ENCODE measurements at regions not wholly inside any gene's neighbourhood (a gene's known extent, or its start where the extent isn't known, plus 50 kb on each side); places are given as distances from the start of the nearest gene placed in this dataset.
"Not testable (repeated sequence)": the region's sequence is repeated elsewhere in the genome, so short reads cannot be mapped to it uniquely, and the experiment has no call there.

GRCh38 chr17:77618731-77619130 lies 339.8 kb upstream of the TNRC6C start:
- DNase-seq (ENCODE audit: low read depth, low spot score): no peak

DNA sequence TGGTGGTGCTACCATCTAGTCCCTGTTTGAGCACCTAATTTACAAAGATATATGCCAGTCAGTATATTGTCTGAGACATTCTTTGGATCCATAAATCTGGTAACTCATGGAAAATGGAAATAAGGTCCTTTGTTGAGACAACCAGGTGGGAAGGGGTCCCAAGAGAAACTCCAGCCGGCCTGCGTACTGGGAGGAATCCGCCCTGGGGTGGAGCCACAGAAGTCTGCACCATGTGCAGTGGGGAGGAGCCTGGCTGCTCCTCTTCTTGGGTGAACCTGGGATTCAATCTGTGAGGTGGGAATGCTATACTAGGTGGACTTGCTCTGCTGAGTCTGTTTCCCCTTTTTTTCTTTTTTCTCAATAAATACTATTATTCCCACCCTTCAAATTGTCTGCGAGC lies 339.2 kb upstream of the TNRC6C start:
- no peak for DNase-seq (ENCODE audit: low read depth, low spot score)

DNA sequence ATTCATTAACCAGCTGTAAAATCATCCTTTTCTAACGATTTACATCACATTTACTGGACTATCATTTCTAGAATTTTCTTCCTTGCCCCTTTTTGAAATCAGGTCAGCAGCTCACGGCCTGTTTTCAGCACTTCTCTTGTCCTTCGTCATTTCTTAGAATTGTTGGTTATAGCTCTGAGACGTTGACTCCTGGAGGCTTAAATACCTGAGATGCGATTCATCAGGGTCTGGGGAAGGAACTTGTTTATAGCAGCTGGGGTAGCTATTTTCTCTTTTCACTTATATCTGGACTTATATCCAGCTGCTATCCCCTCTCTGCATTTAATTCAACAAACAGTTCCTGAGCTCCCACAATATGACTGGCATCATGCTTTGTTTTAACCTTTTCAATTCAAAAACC lies 338.7 kb upstream of the TNRC6C start:
- no peak for DNase-seq (ENCODE audit: low read depth, low spot score)

DNA sequence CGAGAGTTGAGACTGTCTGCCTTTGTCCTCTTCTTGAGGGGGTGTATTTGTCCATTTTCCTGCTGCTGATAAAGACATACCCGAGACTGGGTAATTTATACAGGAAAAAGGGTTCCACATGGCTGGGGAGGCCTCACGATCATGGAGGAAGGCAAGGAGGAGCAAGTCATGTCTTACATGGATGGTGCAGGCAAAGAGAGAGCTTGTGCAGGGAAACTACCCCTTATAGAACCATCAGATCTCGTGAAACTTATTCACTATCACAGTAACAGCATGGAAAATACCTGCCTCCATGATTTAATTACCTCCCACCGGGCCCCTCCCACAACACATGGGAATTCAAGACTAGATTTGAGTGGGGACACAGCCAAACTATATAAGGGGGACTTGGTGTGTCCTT lies 338.2 kb upstream of the TNRC6C start:
- no peak for DNase-seq (ENCODE audit: low read depth, low spot score)

DNA sequence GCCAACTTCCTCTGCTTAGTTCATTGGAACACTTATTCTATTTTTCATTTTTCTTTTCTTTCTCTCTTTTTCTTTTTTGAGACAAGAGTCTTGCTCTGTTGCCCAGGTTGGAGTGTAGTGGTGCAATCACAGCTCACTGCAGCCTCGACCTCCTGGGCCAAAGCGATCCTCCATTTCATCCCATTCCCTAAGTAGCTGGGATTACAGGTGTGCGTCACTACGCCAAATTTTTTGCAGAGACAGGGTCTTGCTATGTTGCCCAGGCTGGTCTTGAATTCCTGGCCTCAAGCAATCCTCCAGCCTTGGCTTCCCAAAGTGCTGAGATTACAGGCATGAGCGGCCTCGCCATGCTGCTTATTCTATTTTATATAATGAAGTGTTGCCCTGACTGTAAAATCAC lies 336.4 kb upstream of the TNRC6C start:
- DNase-seq (ENCODE audit: low read depth, low spot score): not testable (repeated sequence)

GRCh38 chr17:77622647-77623046 lies 335.9 kb upstream of the TNRC6C start:
- DNase-seq (ENCODE audit: low read depth, low spot score): no peak

DNA sequence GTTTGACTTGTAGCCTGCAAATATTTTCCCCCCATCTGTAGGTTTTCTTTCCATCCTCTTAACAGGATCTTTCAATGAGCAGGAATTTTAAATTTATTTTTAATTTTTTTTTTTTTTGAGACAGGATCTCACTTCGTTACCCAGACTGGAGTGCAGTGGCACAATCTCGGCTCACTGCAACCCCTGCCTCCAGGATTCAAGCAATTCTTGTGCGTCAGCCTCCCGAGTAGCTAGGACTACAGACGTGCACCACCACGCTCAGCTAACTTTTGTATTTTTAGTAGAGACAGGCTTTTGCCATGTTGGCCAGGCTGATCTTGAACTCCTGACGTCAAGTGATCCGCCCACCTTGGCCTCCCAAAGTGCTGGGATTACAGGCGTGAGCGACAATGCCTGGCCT lies 335.2 kb upstream of the TNRC6C start:
- DNase-seq (ENCODE audit: low read depth, low spot score): not testable (repeated sequence)

DNA sequence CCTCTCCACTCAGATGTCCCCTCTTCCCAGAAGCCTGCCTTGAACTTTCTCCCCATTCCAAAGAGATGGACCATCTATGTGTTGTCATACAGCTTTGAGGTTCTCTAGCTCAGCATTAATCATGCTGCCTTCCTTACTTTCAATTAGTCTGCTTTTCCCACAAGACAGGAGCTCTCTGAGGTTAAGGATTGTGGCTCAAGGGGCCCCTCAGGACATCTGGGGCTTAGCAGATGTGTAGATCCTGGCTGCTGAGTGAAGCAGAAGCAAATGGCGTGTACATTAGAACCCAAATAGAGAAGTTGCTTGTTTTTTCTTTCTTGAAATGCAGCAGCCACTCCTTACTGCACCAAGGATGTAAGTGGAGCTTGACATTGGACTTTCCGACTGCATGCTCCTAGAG lies 330.5 kb upstream of the TNRC6C start:
- DNase-seq (ENCODE audit: low read depth, low spot score): no peak

DNA sequence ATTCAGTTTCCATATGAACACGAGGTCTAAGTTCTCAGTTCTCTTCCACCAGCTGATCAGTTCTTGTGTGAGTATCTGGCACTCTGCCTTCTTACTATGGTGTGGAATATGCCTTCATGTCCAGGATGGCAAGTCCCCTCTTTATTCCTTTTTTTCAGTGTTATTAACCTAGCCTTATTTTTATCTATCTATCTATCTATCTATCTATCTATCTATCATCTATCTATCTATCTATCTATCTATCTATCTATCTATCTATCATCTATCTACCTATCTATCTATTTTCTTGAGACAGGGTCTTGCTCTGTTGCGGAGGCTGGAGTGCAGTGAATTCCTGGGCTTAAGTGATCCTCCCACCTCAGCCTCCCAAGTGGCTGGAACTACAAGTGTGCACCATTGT lies 329.2 kb upstream of the TNRC6C start:
- not testable (repeated sequence) for DNase-seq (ENCODE audit: low read depth, low spot score)

GRCh38 chr17:77631307-77631706 lies 327.2 kb upstream of the TNRC6C start:
- DNase-seq (ENCODE audit: low read depth, low spot score): no peak

DNA sequence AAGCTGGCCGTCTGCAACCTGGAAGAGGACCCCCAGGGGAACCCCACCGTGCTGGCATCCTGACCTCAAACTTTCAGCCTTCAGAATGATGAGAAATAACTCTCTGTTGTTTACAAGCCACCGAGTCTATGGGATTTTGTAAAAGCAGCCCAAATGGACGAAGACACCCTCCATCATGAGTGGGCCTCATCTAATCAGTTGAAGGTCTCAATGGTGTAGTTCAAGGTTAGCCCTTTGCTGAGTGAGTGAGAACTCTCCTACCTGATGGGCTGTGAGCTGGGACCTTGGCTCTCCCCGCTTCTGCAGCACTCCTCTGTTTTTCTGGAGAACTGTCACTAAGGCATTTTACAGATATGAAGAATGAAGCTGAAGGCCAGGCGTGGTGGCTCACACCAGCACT lies 325.9 kb upstream of the TNRC6C start:
- DNase-seq (ENCODE audit: low read depth, low spot score): no peak

- no peak for DNase-seq (ENCODE audit: low read depth, low spot score)
Observed at GRCh38 chr17:77634710-77635109, 323.8 kb upstream of the TNRC6C start.

- no peak for DNase-seq (ENCODE audit: low read depth, low spot score)
Observed at GRCh38 chr17:77635176-77635575, 323.3 kb upstream of the TNRC6C start.

GRCh38 chr17:77635785-77636184 lies 322.7 kb upstream of the TNRC6C start:
- DNase-seq (ENCODE audit: low read depth, low spot score): not testable (repeated sequence)

DNA sequence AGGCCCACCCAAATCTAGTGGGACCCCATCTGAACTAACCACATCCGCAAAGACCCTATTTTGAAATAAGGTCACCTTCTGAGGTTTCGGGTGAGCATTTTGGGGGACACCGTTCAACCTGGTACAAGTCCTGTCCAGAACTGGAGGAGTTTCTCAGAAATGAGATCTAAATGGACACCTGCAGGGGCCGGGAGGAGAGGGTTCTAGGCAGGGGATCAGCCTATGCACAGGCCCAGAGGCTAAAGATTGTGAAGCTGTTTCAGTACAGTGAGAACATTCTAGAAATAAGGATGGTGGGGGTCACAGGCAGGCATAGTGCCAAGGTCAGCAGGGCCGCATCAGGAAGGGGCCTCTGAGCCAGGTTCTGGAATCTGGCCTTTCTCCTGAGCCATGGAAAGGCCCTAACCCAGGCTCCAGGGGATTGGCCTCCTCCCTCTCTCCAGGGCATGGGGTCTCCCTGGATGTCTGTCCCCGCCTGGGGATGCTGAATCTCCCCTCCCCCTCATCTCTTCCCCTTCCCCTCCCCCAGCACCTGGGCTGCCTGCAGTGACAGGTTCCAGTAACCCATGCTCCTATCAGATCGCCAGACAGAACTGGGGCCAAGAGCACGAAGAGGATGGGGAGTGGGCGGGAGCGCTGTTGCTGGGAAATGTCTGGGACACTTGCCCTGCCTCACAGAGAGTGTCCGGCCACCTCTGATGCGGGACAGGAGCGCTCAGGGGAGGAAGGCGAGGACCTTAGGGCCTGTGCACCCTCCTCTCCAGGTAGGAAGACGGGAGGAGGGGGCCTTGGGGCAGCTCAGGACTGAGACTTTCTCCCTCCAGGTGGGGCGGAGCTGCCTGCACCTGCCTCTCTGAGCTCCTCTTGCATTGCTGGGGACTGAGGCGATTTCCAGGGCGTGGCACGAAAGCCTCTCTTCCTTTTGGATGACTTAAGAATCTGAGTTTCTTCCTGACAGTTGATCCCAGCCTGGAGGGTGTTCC lies 321.4 kb upstream of the TNRC6C start:
- DNase-seq (ENCODE audit: low read depth, low spot score): no peak

GRCh38 chr17:77637818-77638575 lies 320.5 kb upstream of the TNRC6C start:
- no peak for DNase-seq (ENCODE audit: low read depth, low spot score)

GRCh38 chr17:77640252-77640651 lies 318.3 kb upstream of the TNRC6C start:
- DNase-seq (ENCODE audit: low read depth, low spot score): no peak

DNA sequence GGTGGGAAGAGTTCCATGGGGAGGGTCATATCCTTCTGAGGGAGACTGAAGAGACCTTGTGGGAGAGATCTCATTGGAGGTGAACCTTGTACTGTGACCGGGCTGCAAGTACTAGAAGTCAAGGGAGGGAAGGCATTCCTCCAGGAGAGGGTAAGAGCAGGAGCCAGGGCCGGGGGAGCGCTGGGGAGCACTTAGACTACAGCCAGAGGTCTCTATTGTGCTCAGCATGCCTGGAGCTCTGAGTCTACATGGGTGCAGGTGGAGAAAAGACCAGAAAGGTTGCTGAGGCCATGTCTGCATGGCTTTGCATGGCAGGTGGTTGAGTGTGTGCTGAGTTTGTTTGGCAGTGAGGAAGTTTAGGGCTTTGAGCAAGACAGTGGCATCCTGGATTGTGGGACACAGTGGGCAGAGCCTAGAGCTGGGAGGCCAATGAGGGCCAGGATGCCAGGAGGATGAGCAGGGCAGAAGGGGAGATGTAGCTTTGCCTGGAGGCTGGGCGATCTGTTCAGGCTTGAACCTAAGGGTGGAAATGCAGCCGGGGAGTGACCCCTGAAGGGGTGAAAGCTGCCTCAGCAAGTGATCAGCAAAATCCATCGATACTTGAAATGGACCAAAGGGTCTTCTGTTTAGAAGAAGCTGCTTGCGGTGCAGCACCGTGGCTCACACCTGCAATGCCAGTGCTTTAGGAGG lies 317.4 kb upstream of the TNRC6C start:
- no peak for DNase-seq (ENCODE audit: low read depth, low spot score)

DNA sequence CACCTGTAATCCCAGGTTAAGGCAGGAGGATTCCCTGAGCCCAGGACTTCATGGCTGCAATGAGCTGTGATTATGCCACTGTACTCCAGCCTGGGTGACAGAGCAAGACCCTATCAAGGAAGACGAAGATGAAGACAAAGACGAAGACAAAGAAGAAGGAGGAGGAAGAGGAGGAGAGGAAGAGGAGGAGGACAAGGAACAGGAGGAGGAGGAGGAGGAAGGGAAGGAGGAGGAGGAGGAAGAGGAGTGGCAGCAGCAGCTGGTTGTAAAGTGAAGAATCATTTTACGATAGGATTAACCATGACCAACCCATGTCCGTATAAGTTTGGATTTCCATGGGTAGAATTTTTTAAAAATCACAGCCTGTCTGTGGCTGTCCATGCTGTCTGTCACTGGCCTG lies 316.8 kb upstream of the TNRC6C start:
- no peak for DNase-seq (ENCODE audit: low read depth, low spot score)

DNA sequence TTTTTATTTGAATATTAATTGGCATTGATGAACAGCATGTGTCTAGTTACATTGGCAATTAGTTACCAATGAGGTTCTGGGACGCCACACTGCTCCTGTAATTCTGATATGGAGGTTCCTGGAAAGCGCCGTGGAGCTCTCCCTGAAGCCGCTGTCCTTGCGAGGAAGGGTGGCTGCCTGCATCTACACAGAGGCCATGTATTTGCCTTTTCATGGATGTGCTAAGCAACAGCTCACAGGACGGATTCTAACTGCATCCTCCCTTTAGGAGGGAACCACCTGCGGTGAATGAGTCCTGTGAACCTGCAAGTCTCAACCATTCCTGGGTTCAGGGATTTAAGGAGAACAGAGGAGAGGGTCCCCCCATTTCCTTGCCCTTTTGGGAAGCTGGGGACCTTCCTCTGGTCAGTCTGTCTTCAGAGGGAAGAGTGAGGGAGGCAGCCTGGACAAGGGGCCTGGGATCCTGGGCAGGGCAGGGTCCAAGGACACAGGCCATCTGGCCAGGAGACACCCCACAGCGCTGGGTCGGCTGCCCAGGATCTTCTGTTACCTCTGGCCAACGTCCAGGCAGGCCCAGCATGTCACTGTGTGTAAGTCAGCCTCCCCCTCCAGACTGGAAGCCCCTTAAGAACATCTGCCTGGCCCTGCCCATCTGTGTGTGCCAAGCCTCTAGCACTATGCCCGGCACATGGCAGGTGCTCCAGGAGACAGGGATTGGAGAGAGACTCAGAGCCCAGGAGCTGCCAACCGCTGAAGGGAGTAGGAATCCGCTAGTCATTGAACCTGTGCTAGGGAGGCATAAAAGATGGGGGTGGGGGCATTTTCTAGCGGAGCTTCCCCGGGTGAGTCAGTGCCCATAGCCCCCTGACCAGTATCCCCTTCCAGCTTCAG lies 314.1 kb upstream of the TNRC6C start:
- no peak for DNase-seq (ENCODE audit: low read depth, low spot score)
